Transverse colon (tissue), 4 donors: ENCODE measurements at regions not wholly inside any gene's neighbourhood (a gene's known extent, or its start where the extent isn't known, plus 50 kb on each side); places are given as distances from the start of the nearest gene placed in this dataset.

Experiments used
- DNase-seq: peaks from one replicate; pipeline ENCODE4 v3.0.0-alpha.2; 2019
- H3K27ac ChIP-seq, 4 donors: fragments of 200-600 bp; sonication (generic); 2 replicates each; pipeline ENCODE4 v1.5.1; 2016 to 2018; ENCODE audit warnings: inconsistent platforms in 4 of 4
- H3K27me3 ChIP-seq: fragments of 200-600 bp; sonication (generic); 2 replicates; pipeline ENCODE4 v1.5.1; 2017; ENCODE audit warnings: inconsistent platforms
- H3K36me3 ChIP-seq, 4 donors: fragments of 200-600 bp; sonication (generic); 2 replicates each; pipeline ENCODE4 v1.5.1; 2017 to 2019; ENCODE audit warnings: inconsistent platforms in 4 of 4
- H3K4me1 ChIP-seq, 4 donors: fragments of 200-600 bp; sonication (generic); 2 replicates each; pipeline ENCODE4 v1.5.1; 2017 to 2020; ENCODE audit warnings: inconsistent platforms in 4 of 4
- H3K4me3 ChIP-seq, 4 donors: fragments of 200-600 bp; sonication (generic); 1 replicate in 1 of 4; 2 replicates in 3 of 4; pipeline versions ENCODE4 v1.5.1 to v1.6.1; 2017 to 2019; ENCODE audit warnings: inconsistent platforms in 4 of 4
- H3K9me3 ChIP-seq, 2 donors: fragments of 200-600 bp; sonication (generic); 2 replicates each; pipeline ENCODE4 v1.5.1; 2017 to 2019; ENCODE audit warnings: inconsistent platforms in 2 of 2
- EP300 ChIP-seq: sonication (generic); formaldehyde crosslinking; IDR thresholded peaks from one replicate; pipeline ENCODE4 v1.6.1; 2017; ENCODE audit warnings: antibody characterized with exemption, low read depth
- POLR2A ChIP-seq: fragments of 450-650 bp; IDR thresholded peaks from one replicate; pipeline ENCODE4 v1.6.1; 2016; ENCODE audit warnings: antibody characterized with exemption, mild to moderate bottlenecking, moderate library complexity
- POLR2AphosphoS5 ChIP-seq, 3 donors: sonication (generic); formaldehyde crosslinking; IDR thresholded peaks; one replicate each; pipeline ENCODE4 v1.6.1; 2016; ENCODE audit warnings: antibody characterized with exemption in 3 of 3
- WGBS, 2 donors: methylation state at CpG; one replicate each; pipeline ENCODE4 v1.1.5; 2018; ENCODE audit warnings: low coverage in 1 of 2; 5-methylcytosine and 5-hydroxymethylcytosine counted together
- in situ Hi-C, 4 donors: fragments of 200-750 bp; cut with MboI; loops; one replicate each; pipeline versions ENCODE4 v1.15.0 to v1.15.1; 2017; ENCODE audit warnings: low sequenced_read_pairs in 3 of 4, low pct_ligation_motif_present in 1 of 4, low pct_unique_long_range_greater_than_20kb in 1 of 4
- intact Hi-C: fragments of 100-400 bp; cut with DNase I; formaldehyde crosslinking; loops from one replicate; pipeline ENCODE4 v1.15.1; 2023; ENCODE audit warnings: low total_unique reads
- TF ChIP-seq, protein P1 (sequence below), 5 experiments: fragments of 200-600 bp in 3 of 5; fragments of 450-650 bp in 2 of 5; sonication (generic) in 3 of 5; IDR thresholded peaks; 1 replicate in 2 of 5; 2 replicates in 3 of 5; pipeline ENCODE4 v1.5.1; 2016 to 2017; ENCODE audit warnings: antibody characterized with exemption in 5 of 5, inconsistent platforms in 3 of 5, mild to moderate bottlenecking in 2 of 5, moderate library complexity in 1 of 5

GRCh38 chr2:162929571-162929970 is 91.0 kb upstream of the KCNH7 start:
- Histone ChIP-seq H3K27ac (no peak overlapping the region), H3K4me1 (no peaks in the 10 kb centered on the region), H3K4me3 (no peak overlapping the region), H3K27me3 (no peaks in the 10 kb centered on the region), H3K9me3 (no peaks in the 10 kb centered on the region), H3K36me3 (no peaks in the 10 kb centered on the region)
- in situ Hi-C loops (no loop called here), intact Hi-C loops (no loop called here)
- DNase-seq, result no peak
- WGBS, 2 donors, result 70 to 76% methylated on average over 5 of the region's 5 CpGs
- TF ChIP-seq POLR2AphosphoS5 (IDR thresholded peaks at IDR 0.05) (no peak), EP300 (no peak), POLR2A (no peak)
- TF ChIP-seq, protein P1, sequence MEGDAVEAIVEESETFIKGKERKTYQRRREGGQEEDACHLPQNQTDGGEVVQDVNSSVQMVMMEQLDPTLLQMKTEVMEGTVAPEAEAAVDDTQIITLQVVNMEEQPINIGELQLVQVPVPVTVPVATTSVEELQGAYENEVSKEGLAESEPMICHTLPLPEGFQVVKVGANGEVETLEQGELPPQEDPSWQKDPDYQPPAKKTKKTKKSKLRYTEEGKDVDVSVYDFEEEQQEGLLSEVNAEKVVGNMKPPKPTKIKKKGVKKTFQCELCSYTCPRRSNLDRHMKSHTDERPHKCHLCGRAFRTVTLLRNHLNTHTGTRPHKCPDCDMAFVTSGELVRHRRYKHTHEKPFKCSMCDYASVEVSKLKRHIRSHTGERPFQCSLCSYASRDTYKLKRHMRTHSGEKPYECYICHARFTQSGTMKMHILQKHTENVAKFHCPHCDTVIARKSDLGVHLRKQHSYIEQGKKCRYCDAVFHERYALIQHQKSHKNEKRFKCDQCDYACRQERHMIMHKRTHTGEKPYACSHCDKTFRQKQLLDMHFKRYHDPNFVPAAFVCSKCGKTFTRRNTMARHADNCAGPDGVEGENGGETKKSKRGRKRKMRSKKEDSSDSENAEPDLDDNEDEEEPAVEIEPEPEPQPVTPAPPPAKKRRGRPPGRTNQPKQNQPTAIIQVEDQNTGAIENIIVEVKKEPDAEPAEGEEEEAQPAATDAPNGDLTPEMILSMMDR (IDR thresholded peaks at IDR 0.05), result no peak

GRCh38 chr2:162928356-162928755 is 89.8 kb upstream of the KCNH7 start:
- H3K4me1 ChIP-seq, result no peaks in the 10 kb centered on the region
- WGBS, 2 donors, result 37 to 43% methylated on average over 2 of the region's 2 CpGs
- intact Hi-C loops (no loop called here), in situ Hi-C loops (no loop called here)
- H3K9me3 ChIP-seq, result no peaks in the 10 kb centered on the region
- TF ChIP-seq POLR2AphosphoS5 (IDR thresholded peaks at IDR 0.05) (no peak), POLR2A (no peak), EP300 (no peak)
- TF ChIP-seq, protein P1 (IDR thresholded peaks at IDR 0.05), result no peak
- H3K27ac ChIP-seq, result no peak overlapping the region
- no peaks in the 10 kb centered on the region for H3K36me3 ChIP-seq
- DNase-seq, result no peak
- no peak overlapping the region for H3K4me3 ChIP-seq
- H3K27me3 ChIP-seq, result no peaks in the 10 kb centered on the region

DNA sequence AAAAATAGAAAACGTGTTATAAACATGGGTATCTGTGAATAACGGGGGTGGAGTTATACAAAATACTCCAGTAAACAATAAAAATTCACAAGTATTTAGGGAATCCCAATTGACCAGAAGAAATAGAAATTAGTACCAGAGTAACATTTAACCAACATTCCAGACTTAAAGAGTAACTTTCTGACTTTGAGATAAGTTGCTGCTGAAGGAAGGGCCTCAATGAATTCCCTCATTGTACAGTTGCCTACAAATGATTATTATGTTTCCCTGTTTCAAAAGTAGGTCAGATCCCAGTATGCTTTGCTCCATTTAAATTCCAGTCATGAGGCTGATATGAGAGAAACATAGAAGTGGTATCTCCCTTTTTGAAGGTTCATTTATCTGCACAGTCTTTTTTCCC is 88.3 kb upstream of the KCNH7 start:
- H3K27ac ChIP-seq, result no peak overlapping the region
- no peaks in the 10 kb centered on the region for H3K4me1 ChIP-seq
- H3K36me3 ChIP-seq, result no peaks in the 10 kb centered on the region
- H3K27me3 ChIP-seq, result no peaks in the 10 kb centered on the region
- no peak overlapping the region for H3K4me3 ChIP-seq
- in situ Hi-C loops (no loop called here), intact Hi-C loops (no loop called here)
- DNase-seq, result no peak
- 65 to 83% methylated on average over 2 of the region's 2 CpGs for WGBS, 2 donors
- H3K9me3 ChIP-seq, result no peaks in the 10 kb centered on the region
- TF ChIP-seq POLR2AphosphoS5 (IDR thresholded peaks at IDR 0.05) (no peak), POLR2A (no peak)

DNA sequence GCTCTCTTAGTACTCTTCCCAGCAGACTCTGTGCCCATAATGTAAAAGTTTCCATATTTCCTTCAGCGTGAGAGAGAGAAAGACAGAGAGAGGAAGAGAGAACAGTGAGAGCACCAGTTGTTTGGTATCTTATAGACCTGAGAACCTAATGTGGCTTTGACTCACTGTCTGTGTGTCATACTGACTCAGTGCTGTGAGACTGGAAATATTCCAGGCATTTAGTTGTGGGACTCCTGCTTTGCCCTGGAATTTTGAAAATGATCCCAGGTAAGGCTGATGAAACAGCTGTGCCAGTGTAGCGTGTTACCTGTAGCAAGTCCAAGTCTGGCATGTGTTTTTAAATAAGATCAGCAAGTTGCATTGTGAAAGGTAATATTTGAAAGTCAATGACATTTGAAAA is 87.9 kb upstream of the KCNH7 start:
- DNase-seq, result no peak
- TF ChIP-seq POLR2AphosphoS5 (IDR thresholded peaks at IDR 0.05) (no peak), POLR2A (no peak), EP300 (no peak)
- TF ChIP-seq, protein P1 (IDR thresholded peaks at IDR 0.05), result no peak
- intact Hi-C loops (no loop called here), in situ Hi-C loops (no loop called here)
- Histone ChIP-seq H3K27ac (no peak overlapping the region), H3K27me3 (no peaks in the 10 kb centered on the region), H3K4me1 (no peaks in the 10 kb centered on the region), H3K4me3 (no peak overlapping the region), H3K36me3 (no peaks in the 10 kb centered on the region), H3K9me3 (no peaks in the 10 kb centered on the region)
- 80 to 86% methylated on average over 1 to 2 of the region's 2 CpGs for WGBS, 2 donors

DNA sequence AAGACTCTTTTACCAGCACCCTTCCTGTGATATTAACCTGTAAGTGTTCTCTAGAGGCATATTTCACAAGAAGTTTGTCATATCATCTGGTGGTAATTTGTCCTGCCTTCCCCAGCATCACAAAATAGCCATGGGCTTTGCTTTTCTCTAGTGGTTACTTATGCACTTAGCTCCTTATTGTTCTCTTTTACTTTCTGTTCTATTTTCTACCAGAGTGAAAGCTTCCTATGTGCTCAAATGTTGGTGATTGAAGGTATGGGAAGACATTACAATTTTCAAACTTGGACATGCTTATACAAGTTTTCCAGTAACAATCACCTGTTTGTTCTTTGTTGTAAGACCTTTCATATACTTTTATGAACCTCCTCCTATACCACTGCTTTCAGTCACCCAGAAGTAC is 87.0 kb upstream of the KCNH7 start:
- no peak overlapping the region for H3K27ac ChIP-seq
- in situ Hi-C loops, result no loop called here
- H3K27me3 ChIP-seq, result no peaks in the 10 kb centered on the region
- no peaks in the 10 kb centered on the region for H3K9me3 ChIP-seq
- DNase-seq, result no peak
- no peak overlapping the region for H3K4me3 ChIP-seq
- no peak for TF ChIP-seq POLR2A
- no peak for TF ChIP-seq EP300
- TF ChIP-seq POLR2AphosphoS5 (IDR thresholded peaks at IDR 0.05), result no peak
- TF ChIP-seq, protein P1 (IDR thresholded peaks at IDR 0.05), result no peak
- intact Hi-C loops, result no loop called here
- H3K36me3 ChIP-seq, result no peaks in the 10 kb centered on the region
- H3K4me1 ChIP-seq, result no peaks in the 10 kb centered on the region
